Endothelial cell of umbilical vein (primary cell): ENCODE measurements at regions not wholly inside any gene's neighbourhood (a gene's known extent, or its start where the extent isn't known, plus 50 kb on each side); places are given as distances from the start of the nearest gene placed in this dataset.

Source experiments
- BruUV-seq: library from RNA; stranded (reverse); fragments of 400-500 nt; replicated peaks from 2 replicates; lab custom pipeline; 2021; lab: Mats Ljungman, UMichigan
- CTCF ChIA-PET: fragments of 300-600, 350-600 bp; sonication (Branson Sonifier 250); formaldehyde crosslinking; loops from one replicate; lab custom pipeline; 2021; ENCODE audit warnings: antibody characterized with exemption, inconsistent platforms; lab: Charles Lee
- POLR2A ChIA-PET: fragments of 300-600, 350-600 bp; sonication (Branson Sonifier 250); formaldehyde crosslinking; loops from one replicate; lab custom pipeline; 2021; ENCODE audit warnings: antibody characterized with exemption, inconsistent platforms; lab: Charles Lee
- DNase-seq: peaks from one replicate; pipeline ENCODE4 v3.0.0-alpha.2; 2011; ENCODE audit warnings: low read depth, low spot score
- FAIRE-seq: peaks from 2 replicates; lab custom pipeline; 2011; peaks lifted over from hg19 to GRCh38; lab: Jason Lieb, UNC
- H2AFZ ChIP-seq: 2 replicates; pipeline ENCODE4 v1.6.0; 2012; ENCODE audit warnings: low read depth, low read length, control low read depth, inconsistent platforms
- H3K27ac ChIP-seq: 2 replicates; pipeline ENCODE4 v1.5.1; 2011; ENCODE audit warnings: low read depth, mild to moderate bottlenecking, control low read depth, low read length, moderate library complexity; ENCODE audit not compliant: insufficient read depth
- H3K27me3 ChIP-seq, 2 experiments: 2 replicates each; pipeline versions ENCODE4 v1.6.0 to v1.6.1; 2011; ENCODE audit warnings: low read length in 2 of 2, mixed read lengths in 1 of 2; ENCODE audit not compliant: control insufficient read depth in 2 of 2, insufficient read depth in 2 of 2
- H3K36me3 ChIP-seq, 2 experiments: 2 replicates in 1 of 2; 3 replicates in 1 of 2; pipeline ENCODE4 v1.5.1; 2011; ENCODE audit warnings: low read length in 2 of 2, mild to moderate bottlenecking in 1 of 2, moderate library complexity in 1 of 2; ENCODE audit not compliant: control insufficient read depth in 2 of 2, insufficient read depth in 2 of 2; ENCODE audit errors: extremely low read depth in 1 of 2
- H3K4me1 ChIP-seq: 3 replicates; pipeline ENCODE4 v1.5.1; 2011; ENCODE audit warnings: mild to moderate bottlenecking, low read length; ENCODE audit not compliant: control insufficient read depth, insufficient read depth; ENCODE audit errors: extremely low read depth
- H3K4me2 ChIP-seq: 2 replicates; pipeline ENCODE4 v1.6.1; 2011; ENCODE audit warnings: low read length, control low read depth, mixed read lengths; ENCODE audit not compliant: insufficient read depth
- H3K4me3 ChIP-seq, 3 experiments: fragments of 200-600 bp in 1 of 3; sonication (generic), shearing (Covaris generic) in 1 of 3; replicated peaks in 1 of 3; 2 replicates each; pipeline ENCODE4 v1.5.1; 2011 to 2016; ENCODE audit warnings: control low read depth in 3 of 3, low read length in 3 of 3, mild to moderate bottlenecking in 2 of 3, inconsistent platforms in 1 of 3, low read depth in 1 of 3, moderate library complexity in 1 of 3; ENCODE audit not compliant: insufficient read depth in 1 of 3
- H3K79me2 ChIP-seq: 2 replicates; pipeline ENCODE4 v1.6.0; 2012; ENCODE audit warnings: low read length, inconsistent platforms; ENCODE audit not compliant: control insufficient read depth, insufficient read depth
- H3K9ac ChIP-seq: replicated peaks from 2 replicates; pipeline ENCODE3; 2011; ENCODE audit warnings: low read length, control low read depth; ENCODE audit not compliant: insufficient read depth; ENCODE audit errors: extremely low read depth
- H3K9me1 ChIP-seq: replicated peaks from 3 replicates; pipeline ENCODE4 v1.6.0; 2011; ENCODE audit warnings: mild to moderate bottlenecking, low read length; ENCODE audit not compliant: control insufficient read depth, insufficient read depth; ENCODE audit errors: extremely low read depth
- H3K9me3 ChIP-seq: replicated peaks from 2 replicates; pipeline ENCODE4 v1.5.1; 2012; ENCODE audit warnings: low read length, inconsistent platforms; ENCODE audit not compliant: control insufficient read depth, insufficient read depth
- H4K20me1 ChIP-seq: replicated peaks from 2 replicates; pipeline ENCODE3; 2011; ENCODE audit warnings: mild to moderate bottlenecking, low read length; ENCODE audit not compliant: control insufficient read depth, insufficient read depth; ENCODE audit errors: extremely low read depth
- CTCF ChIP-seq, 2 donors: IDR thresholded peaks; 1 replicate in 1 of 2; 2 replicates in 1 of 2; pipeline ENCODE4 v1.5.1; 2011; ENCODE audit warnings: low read length in 2 of 2, mild to moderate bottlenecking in 2 of 2, moderate library complexity in 2 of 2, control low read depth in 1 of 2, inconsistent platforms in 1 of 2, low read depth in 1 of 2; ENCODE audit not compliant: insufficient read depth in 1 of 2; ENCODE audit errors: extremely low read depth in 1 of 2
- EZH2 ChIP-seq: IDR thresholded peaks from 2 replicates; pipeline ENCODE4 v1.6.1; 2012; ENCODE audit warnings: borderline replicate concordance, low read depth, mild to moderate bottlenecking, moderate library complexity, low read length, inconsistent platforms; ENCODE audit not compliant: severe bottlenecking
- FOS ChIP-seq: IDR thresholded peaks from 2 replicates; pipeline ENCODE4 v1.6.1; 2011; ENCODE audit warnings: mild to moderate bottlenecking, low read length, moderate library complexity, borderline replicate concordance; ENCODE audit not compliant: insufficient read depth
- GATA2 ChIP-seq: IDR thresholded peaks from 2 replicates; pipeline ENCODE4 v1.7.0; 2011; ENCODE audit warnings: low read depth, mild to moderate bottlenecking, moderate library complexity, mixed read lengths, low read length; ENCODE audit not compliant: insufficient read length, insufficient read depth
- JUN ChIP-seq: IDR thresholded peaks from 2 replicates; pipeline ENCODE4 v1.6.1; 2011; ENCODE audit warnings: borderline replicate concordance, low read depth; ENCODE audit not compliant: insufficient read length, insufficient read depth
- MAX ChIP-seq: IDR thresholded peaks from 2 replicates; pipeline ENCODE4 v1.6.1; 2011; ENCODE audit not compliant: insufficient read depth, insufficient read length
- MYC ChIP-seq: IDR thresholded peaks from one replicate; pipeline ENCODE4 v1.6.1; 2011; ENCODE audit warnings: mild to moderate bottlenecking, low read depth, low read length
- POLR2A ChIP-seq: IDR thresholded peaks from 2 replicates; pipeline ENCODE4 v1.6.1; 2012; ENCODE audit warnings: low read depth, mild to moderate bottlenecking, control low read depth, low read length
- POLR2AphosphoS5 ChIP-seq: IDR thresholded peaks from 2 replicates; pipeline ENCODE4 v1.6.1; 2012; ENCODE audit warnings: low read depth, mild to moderate bottlenecking, control low read depth, low read length, moderate library complexity; ENCODE audit not compliant: insufficient read depth
- dilution Hi-C: fragments of 300-500 bp; cut with MboI; formaldehyde crosslinking; loops from one replicate; pipeline ENCODE4 v1.15.0; 2019; ENCODE audit warnings: low sequenced_read_pairs; ENCODE audit not compliant: extremely low pct_ligation_motif_present
- intact Hi-C: fragments of 100-400 bp; cut with micrococcal nuclease; formaldehyde crosslinking; loops from one replicate; pipeline ENCODE4 v1.10.0; 2022

DNA sequence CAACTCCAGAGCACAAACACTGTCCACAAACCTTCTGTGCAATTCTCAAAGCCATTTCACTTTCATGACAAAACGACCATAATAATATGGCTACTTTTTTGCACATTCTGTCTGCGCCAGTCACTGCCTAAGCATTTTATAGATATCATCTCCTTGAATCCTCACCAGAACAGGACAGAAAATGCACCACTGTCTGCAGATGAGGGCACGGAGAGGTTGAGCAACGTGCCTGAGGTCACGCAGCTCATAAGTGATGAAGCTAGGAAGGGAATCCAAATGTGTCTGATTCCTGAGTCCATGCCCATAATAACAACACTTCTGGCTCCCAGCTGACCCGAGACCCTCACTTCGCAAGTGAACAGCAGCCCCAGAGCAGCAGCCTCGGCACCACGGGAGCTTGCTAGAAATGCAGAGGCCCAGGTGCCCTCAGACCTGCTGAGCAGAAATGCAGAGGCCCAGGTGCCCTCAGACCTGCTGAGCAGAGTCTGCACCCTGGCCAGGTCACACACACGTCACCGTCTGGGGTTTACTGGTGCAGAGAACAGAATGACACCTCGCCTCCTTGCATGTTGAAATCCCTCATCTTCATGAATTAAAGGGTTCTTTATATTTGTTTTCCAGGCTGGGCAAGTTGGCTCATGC, 265.2 kb downstream of the BMP7 start:
- Histone ChIP-seq H3K9me1 (no peaks in the 10 kb centered on the region), H4K20me1 (no peaks in the 10 kb centered on the region), H3K36me3 (no peaks in the 10 kb centered on the region), H3K4me2 (no peak overlapping the region), H2AFZ (no peak overlapping the region), H3K79me2 (no peaks in the 10 kb centered on the region), H3K27ac (no peak overlapping the region), H3K4me3 (no peak overlapping the region), H3K9ac (no peak overlapping the region), H3K9me3 (no peaks in the 10 kb centered on the region), H3K4me1 (no peaks in the 10 kb centered on the region), H3K27me3 (no peaks in the 10 kb centered on the region)
- TF ChIP-seq EZH2 (no peak), POLR2A (no peak), POLR2AphosphoS5 (no peak), MYC (no peak), CTCF (IDR thresholded peaks at IDR 0.05; ENCODE audit: extremely low read depth in 1 of 2, insufficient read depth in 1 of 2, low read depth in 1 of 2, low read length in 2 of 2) (no peak), MAX (no peak), GATA2 (no peak), FOS (no peak), JUN (no peak)
- BruUV-seq = no TSS peak
- ChIA-PET CTCF (no interaction called here), POLR2A (no interaction called here)
- intact Hi-C loops (no loop called here), dilution Hi-C loops (no loop called here)
- no peak for FAIRE-seq
- DNase-seq = no peak
